SIG-M5 (cell line): ENCODE measurements at regions not wholly inside any gene's neighbourhood (a gene's known extent, or its start where the extent isn't known, plus 50 kb on each side); places are given as distances from the start of the nearest gene placed in this dataset.

Experiments used
- DNase-seq: peaks from one replicate; lab custom pipeline; 2025; lab: John Stamatoyannopoulos, UW

GRCh38 chr2:56709181-56709580 lies 525.4 kb downstream of the CCDC85A start:
- DNase-seq, result no peak

- no peak for DNase-seq
Observed at GRCh38 chr2:56713161-56713676, 529.4 kb downstream of the CCDC85A start.

GRCh38 chr2:56713978-56714377 lies 530.2 kb downstream of the CCDC85A start:
- DNase-seq, result no peak

GRCh38 chr2:56714400-56714799 lies 530.6 kb downstream of the CCDC85A start:
- DNase-seq, result no peak

- no peak for DNase-seq
Observed at GRCh38 chr2:56715683-56716082, 531.9 kb downstream of the CCDC85A start.

- DNase-seq, result no peak
Observed at GRCh38 chr2:56718413-56718812, 534.6 kb downstream of the CCDC85A start.

GRCh38 chr2:56729212-56729611 lies 545.4 kb downstream of the CCDC85A start:
- no peak for DNase-seq

GRCh38 chr2:56732946-56733345 lies 549.2 kb downstream of the CCDC85A start:
- DNase-seq, result no peak

- no peak for DNase-seq
Observed at GRCh38 chr2:56739413-56739812, 555.6 kb downstream of the CCDC85A start.

GRCh38 chr2:56741601-56742102 lies 557.9 kb downstream of the CCDC85A start:
- DNase-seq, result no peak

- no peak for DNase-seq
Observed at GRCh38 chr2:56743807-56744206, 560.0 kb downstream of the CCDC85A start.

GRCh38 chr2:56749152-56749752 lies 565.5 kb downstream of the CCDC85A start:
- no peak for DNase-seq

- DNase-seq, result no peak
Observed at GRCh38 chr2:56753182-56753581, 569.4 kb downstream of the CCDC85A start.

- no peak for DNase-seq
Observed at GRCh38 chr2:56754066-56754615, 570.4 kb downstream of the CCDC85A start.

GRCh38 chr2:56754627-56755026 lies 570.8 kb downstream of the CCDC85A start:
- no peak for DNase-seq

GRCh38 chr2:56757884-56758545 lies 574.2 kb downstream of the CCDC85A start:
- no peak for DNase-seq

- no peak for DNase-seq
Observed at GRCh38 chr2:56763683-56764082, 579.9 kb downstream of the CCDC85A start.

GRCh38 chr2:56768973-56769372 lies 585.2 kb downstream of the CCDC85A start:
- no peak for DNase-seq

GRCh38 chr2:56770490-56770889 lies 586.7 kb downstream of the CCDC85A start:
- no peak for DNase-seq

GRCh38 chr2:56784046-56784445 lies 600.3 kb downstream of the CCDC85A start:
- no peak for DNase-seq

GRCh38 chr2:56801214-56801613 lies 617.4 kb downstream of the CCDC85A start:
- no peak for DNase-seq

- no peak for DNase-seq
Observed at GRCh38 chr2:56801770-56802169, 618.0 kb downstream of the CCDC85A start.

GRCh38 chr2:56803596-56803995 lies 619.8 kb downstream of the CCDC85A start:
- no peak for DNase-seq
